Gastroesophageal sphincter (tissue), 4 donors: ENCODE measurements at regions not wholly inside any gene's neighbourhood (a gene's known extent, or its start where the extent isn't known, plus 50 kb on each side); places are given as distances from the start of the nearest gene placed in this dataset.

Experiments used
- ATAC-seq: fragments of 150-250 bp; one replicate; pipeline ENCODE4 v1.9.1; 2016; ENCODE audit warnings: mild to moderate bottlenecking, moderate library complexity
- H3K27ac ChIP-seq, 4 donors: fragments of 200-600 bp; sonication (generic) in 3 of 4; 1 replicate in 3 of 4; 2 replicates in 1 of 4; pipeline ENCODE4 v1.5.1; 2016 to 2019
- H3K27me3 ChIP-seq: fragments of 200-600 bp; sonication (generic); one replicate; pipeline ENCODE4 v1.5.1; 2019
- H3K36me3 ChIP-seq, 2 donors: fragments of 200-600 bp; sonication (generic); one replicate each; pipeline ENCODE4 v1.5.1; 2019; ENCODE audit warnings: control low read depth in 1 of 2
- H3K4me1 ChIP-seq, 3 donors: fragments of 200-600 bp; sonication (generic); 1 replicate in 2 of 3; 2 replicates in 1 of 3; pipeline ENCODE4 v1.5.1; 2016 to 2019; ENCODE audit warnings: control low read depth in 2 of 3
- H3K4me3 ChIP-seq, 2 donors: fragments of 200-600 bp; sonication (generic); one replicate each; pipeline ENCODE4 v1.5.1; 2019; ENCODE audit warnings: mild to moderate bottlenecking in 1 of 2, moderate library complexity in 1 of 2
- H3K9me3 ChIP-seq, 3 donors: fragments of 200-600 bp; sonication (generic); one replicate each; pipeline ENCODE4 v1.5.1; 2017 to 2019; ENCODE audit warnings: control low read depth in 2 of 3
- EP300 ChIP-seq: sonication (generic); formaldehyde crosslinking; IDR thresholded peaks from one replicate; pipeline ENCODE4 v1.6.1; 2017; ENCODE audit warnings: antibody characterized with exemption, mild to moderate bottlenecking
- POLR2A ChIP-seq, 2 donors: fragments of 450-650 bp; IDR thresholded peaks; one replicate each; pipeline ENCODE4 v1.6.1; 2017; ENCODE audit warnings: antibody characterized with exemption in 2 of 2, mild to moderate bottlenecking in 2 of 2, moderate library complexity in 1 of 2
- POLR2AphosphoS5 ChIP-seq: sonication (generic); formaldehyde crosslinking; IDR thresholded peaks from one replicate; pipeline ENCODE4 v1.6.1; 2017; ENCODE audit warnings: antibody characterized with exemption
- WGBS, 2 donors: methylation state at CpG; one replicate each; pipeline ENCODE4 v1.1.5; 2018; ENCODE audit warnings: low coverage in 1 of 2; 5-methylcytosine and 5-hydroxymethylcytosine counted together
- TF ChIP-seq, protein P1 (sequence below), 4 experiments: fragments of 200-600 bp in 2 of 4; fragments of 450-650 bp in 2 of 4; sonication (generic) in 1 of 4; IDR thresholded peaks; one replicate each; pipeline ENCODE4 v1.5.1; 2017 to 2019; ENCODE audit warnings: antibody characterized with exemption in 4 of 4, mild to moderate bottlenecking in 2 of 4, moderate library complexity in 2 of 4

DNA sequence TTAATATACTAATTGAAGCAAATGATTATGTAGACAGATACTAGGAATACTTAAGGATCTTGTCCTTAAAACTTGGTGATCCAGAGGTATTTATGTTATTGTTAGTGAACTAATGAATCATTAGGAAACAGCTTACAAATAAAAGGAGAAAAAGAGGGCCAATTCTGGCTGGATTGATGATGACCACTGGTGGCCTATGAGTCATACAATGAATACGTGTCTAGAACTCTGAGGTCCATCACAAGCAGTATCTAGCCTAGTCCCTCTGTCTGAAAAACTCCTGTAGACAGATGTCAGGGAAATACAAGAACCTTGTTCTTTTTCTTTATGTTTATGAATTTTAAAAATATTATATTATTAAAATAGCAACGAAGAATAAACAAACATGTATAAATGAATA lies 51.7 kb upstream of the RTL1 start:
- Histone ChIP-seq H3K4me3 (no peak overlapping the region), H3K36me3 (no peaks in the 10 kb centered on the region), H3K4me1 (no peaks in the 10 kb centered on the region), H3K27ac (no peak overlapping the region), H3K9me3 (no peaks in the 10 kb centered on the region), H3K27me3 (no peaks in the 10 kb centered on the region)
- no peak for ATAC-seq
- TF ChIP-seq POLR2AphosphoS5: no peak
- no peak for TF ChIP-seq POLR2A (IDR thresholded peaks at IDR 0.05)
- TF ChIP-seq, protein P1, sequence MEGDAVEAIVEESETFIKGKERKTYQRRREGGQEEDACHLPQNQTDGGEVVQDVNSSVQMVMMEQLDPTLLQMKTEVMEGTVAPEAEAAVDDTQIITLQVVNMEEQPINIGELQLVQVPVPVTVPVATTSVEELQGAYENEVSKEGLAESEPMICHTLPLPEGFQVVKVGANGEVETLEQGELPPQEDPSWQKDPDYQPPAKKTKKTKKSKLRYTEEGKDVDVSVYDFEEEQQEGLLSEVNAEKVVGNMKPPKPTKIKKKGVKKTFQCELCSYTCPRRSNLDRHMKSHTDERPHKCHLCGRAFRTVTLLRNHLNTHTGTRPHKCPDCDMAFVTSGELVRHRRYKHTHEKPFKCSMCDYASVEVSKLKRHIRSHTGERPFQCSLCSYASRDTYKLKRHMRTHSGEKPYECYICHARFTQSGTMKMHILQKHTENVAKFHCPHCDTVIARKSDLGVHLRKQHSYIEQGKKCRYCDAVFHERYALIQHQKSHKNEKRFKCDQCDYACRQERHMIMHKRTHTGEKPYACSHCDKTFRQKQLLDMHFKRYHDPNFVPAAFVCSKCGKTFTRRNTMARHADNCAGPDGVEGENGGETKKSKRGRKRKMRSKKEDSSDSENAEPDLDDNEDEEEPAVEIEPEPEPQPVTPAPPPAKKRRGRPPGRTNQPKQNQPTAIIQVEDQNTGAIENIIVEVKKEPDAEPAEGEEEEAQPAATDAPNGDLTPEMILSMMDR (IDR thresholded peaks at IDR 0.05): no peak
- no peak for TF ChIP-seq EP300
- 55 to 60% methylated on average over 1 to 2 of the region's 2 CpGs for WGBS, 2 donors

GRCh38 chr14:100962494-100962893 lies 59.0 kb upstream of the RTL1 start:
- Histone ChIP-seq H3K27me3 (no peaks in the 10 kb centered on the region), H3K27ac (no peak overlapping the region), H3K9me3 (no peaks in the 10 kb centered on the region), H3K36me3 (no peaks in the 10 kb centered on the region), H3K4me1 (no peaks in the 10 kb centered on the region), H3K4me3 (no peak overlapping the region)
- TF ChIP-seq POLR2AphosphoS5 (no peak), EP300 (no peak), POLR2A (IDR thresholded peaks at IDR 0.05) (no peak)
- TF ChIP-seq, protein P1 (IDR thresholded peaks at IDR 0.05): no peak
- ATAC-seq: no peak
- WGBS, 2 donors: 0 to 29% methylated on average over 1 of the region's 1 CpG

GRCh38 chr14:100965296-100965695 lies 61.8 kb upstream of the RTL1 start:
- 89 to 92% methylated on average over 8 of the region's 8 CpGs for WGBS, 2 donors
- Histone ChIP-seq H3K36me3 (no peaks in the 10 kb centered on the region), H3K27ac (no peak overlapping the region), H3K9me3 (no peaks in the 10 kb centered on the region), H3K4me1 (no peaks in the 10 kb centered on the region), H3K27me3 (no peaks in the 10 kb centered on the region), H3K4me3 (no peak overlapping the region)
- no peak for ATAC-seq
- no peak for TF ChIP-seq EP300
- TF ChIP-seq, protein P1 (IDR thresholded peaks at IDR 0.05): no peak
- TF ChIP-seq POLR2AphosphoS5: no peak
- no peak for TF ChIP-seq POLR2A (IDR thresholded peaks at IDR 0.05)

DNA sequence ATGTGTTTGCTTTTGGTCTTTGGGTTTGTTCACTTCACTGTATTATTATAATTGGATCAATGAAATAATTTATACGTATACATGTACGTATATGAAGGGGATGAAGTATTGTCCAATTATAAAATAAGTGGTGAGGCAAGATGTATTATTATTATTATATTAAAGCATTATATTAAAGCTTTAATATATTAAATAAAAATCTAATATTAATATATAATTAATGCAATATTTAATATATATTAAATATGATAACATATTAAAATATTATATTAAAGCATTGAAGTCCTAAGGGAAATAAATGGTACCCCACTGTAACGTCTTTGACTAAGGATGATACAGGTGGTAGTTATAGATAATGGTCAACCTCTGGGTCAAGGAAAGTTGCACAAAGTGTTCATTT lies 63.7 kb upstream of the RTL1 start:
- Histone ChIP-seq H3K27me3 (no peaks in the 10 kb centered on the region), H3K36me3 (no peaks in the 10 kb centered on the region), H3K4me1 (no peaks in the 10 kb centered on the region), H3K4me3 (no peak overlapping the region), H3K27ac (no peak overlapping the region), H3K9me3 (no peaks in the 10 kb centered on the region)
- TF ChIP-seq EP300 (no peak), POLR2AphosphoS5 (no peak), POLR2A (IDR thresholded peaks at IDR 0.05) (no peak)
- TF ChIP-seq, protein P1 (IDR thresholded peaks at IDR 0.05): no peak
- 86 to 89% methylated on average over 3 of the region's 3 CpGs for WGBS, 2 donors
- no peak for ATAC-seq

DNA sequence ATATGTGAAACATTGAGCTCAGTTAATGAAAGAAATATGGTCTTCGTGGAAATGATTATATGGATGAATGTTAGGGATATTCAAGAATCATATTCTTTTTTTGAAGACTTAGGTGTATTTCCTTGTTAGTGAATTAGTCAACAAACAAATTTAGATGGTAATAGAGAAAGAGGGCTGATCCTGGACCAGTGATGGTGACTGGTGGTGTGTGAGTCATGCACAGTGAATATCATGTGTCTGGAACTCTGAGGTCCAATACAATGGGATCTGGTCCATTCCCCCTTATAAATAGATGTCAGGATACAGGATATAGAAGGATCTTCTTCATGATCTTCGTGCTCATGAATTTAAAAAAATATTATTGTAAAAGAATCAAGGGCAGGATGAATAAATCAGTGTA lies 64.4 kb upstream of the RTL1 start:
- H3K4me1 ChIP-seq: no peaks in the 10 kb centered on the region
- no peak for ATAC-seq
- TF ChIP-seq POLR2AphosphoS5: no peak
- TF ChIP-seq, protein P1 (IDR thresholded peaks at IDR 0.05): no peak
- no peak for TF ChIP-seq EP300
- TF ChIP-seq POLR2A (IDR thresholded peaks at IDR 0.05): no peak
- 68 to 74% methylated on average over 2 of the region's 2 CpGs for WGBS, 2 donors
- no peak overlapping the region for H3K27ac ChIP-seq
- H3K4me3 ChIP-seq: no peak overlapping the region
- H3K9me3 ChIP-seq: no peaks in the 10 kb centered on the region
- H3K36me3 ChIP-seq: no peaks in the 10 kb centered on the region
- H3K27me3 ChIP-seq: no peaks in the 10 kb centered on the region
